ENCODE measurements at regions not wholly inside any gene's neighbourhood (a gene's known extent, or its start where the extent isn't known, plus 50 kb on each side); places are given as distances from the start of the nearest gene placed in this dataset.

DNA sequence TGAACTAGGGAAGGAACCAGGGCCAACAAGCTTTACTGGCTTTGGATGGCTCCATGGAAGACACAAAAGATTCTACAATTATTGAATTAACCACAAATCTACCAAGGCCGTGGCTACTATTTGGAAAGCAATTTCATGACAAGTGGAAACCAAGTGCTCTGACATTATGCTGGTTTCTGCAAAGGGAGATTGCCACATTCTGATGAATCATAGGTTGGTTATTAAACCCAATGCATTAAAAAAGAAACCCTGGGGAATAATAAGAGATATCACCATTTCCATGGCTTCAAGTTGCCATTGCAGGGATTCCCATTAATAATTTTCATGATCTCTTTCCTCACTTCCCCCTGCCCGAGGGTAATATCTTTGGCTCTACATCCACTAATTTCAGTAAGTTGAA lies 359.2 kb upstream of the NCAM2 start:
- Histone ChIP-seq H3K27me3 (no peaks in the 10 kb centered on the region), H3K36me3 (no peaks in the 10 kb centered on the region), H3K4me3 (no peak overlapping the region), H3K9me3 (no peaks in the 10 kb centered on the region), H3K27ac (no peak overlapping the region), H3K4me1 (no peaks in the 10 kb centered on the region)
- 75% methylated on average over 2 of the region's 2 CpGs for WGBS
- DNase-seq (ENCODE audit: low spot score in 2 of 2), result no peak
- TF ChIP-seq, protein P1, sequence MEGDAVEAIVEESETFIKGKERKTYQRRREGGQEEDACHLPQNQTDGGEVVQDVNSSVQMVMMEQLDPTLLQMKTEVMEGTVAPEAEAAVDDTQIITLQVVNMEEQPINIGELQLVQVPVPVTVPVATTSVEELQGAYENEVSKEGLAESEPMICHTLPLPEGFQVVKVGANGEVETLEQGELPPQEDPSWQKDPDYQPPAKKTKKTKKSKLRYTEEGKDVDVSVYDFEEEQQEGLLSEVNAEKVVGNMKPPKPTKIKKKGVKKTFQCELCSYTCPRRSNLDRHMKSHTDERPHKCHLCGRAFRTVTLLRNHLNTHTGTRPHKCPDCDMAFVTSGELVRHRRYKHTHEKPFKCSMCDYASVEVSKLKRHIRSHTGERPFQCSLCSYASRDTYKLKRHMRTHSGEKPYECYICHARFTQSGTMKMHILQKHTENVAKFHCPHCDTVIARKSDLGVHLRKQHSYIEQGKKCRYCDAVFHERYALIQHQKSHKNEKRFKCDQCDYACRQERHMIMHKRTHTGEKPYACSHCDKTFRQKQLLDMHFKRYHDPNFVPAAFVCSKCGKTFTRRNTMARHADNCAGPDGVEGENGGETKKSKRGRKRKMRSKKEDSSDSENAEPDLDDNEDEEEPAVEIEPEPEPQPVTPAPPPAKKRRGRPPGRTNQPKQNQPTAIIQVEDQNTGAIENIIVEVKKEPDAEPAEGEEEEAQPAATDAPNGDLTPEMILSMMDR (IDR thresholded peaks at IDR 0.05), result no peak
- TF ChIP-seq EP300 (IDR thresholded peaks at IDR 0.05), result no peak
- TF ChIP-seq POLR2AphosphoS5 (IDR thresholded peaks at IDR 0.05), result no peak
- TF ChIP-seq POLR2A (IDR thresholded peaks at IDR 0.05), result no peak

DNA sequence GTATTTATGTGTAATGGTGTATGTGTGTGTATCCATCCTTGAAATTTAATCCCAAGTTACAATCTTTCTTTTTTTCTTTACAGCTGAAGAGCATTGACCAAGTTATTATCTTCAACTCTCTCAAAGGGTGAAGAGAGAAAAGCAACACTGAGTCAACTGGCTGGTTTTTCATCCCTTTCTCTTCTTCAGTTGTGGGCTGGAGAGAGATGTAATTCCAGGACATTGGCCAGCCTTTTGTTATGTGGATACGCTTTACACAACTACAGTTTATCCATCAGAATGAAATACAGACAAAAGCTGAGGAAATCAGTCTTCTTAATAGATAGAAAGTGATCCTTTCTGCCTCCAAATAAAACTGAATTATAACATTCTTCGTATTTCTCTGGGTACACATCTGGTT lies 357.0 kb upstream of the NCAM2 start:
- WGBS, result 79% methylated on average over 2 of the region's 2 CpGs
- no peaks in the 10 kb centered on the region for H3K4me1 ChIP-seq
- no peak overlapping the region for H3K4me3 ChIP-seq
- TF ChIP-seq EP300 (IDR thresholded peaks at IDR 0.05) (no peak), POLR2A (IDR thresholded peaks at IDR 0.05) (no peak), POLR2AphosphoS5 (IDR thresholded peaks at IDR 0.05) (no peak)
- TF ChIP-seq, protein P1 (IDR thresholded peaks at IDR 0.05), result no peak
- no peaks in the 10 kb centered on the region for H3K9me3 ChIP-seq
- no peaks in the 10 kb centered on the region for H3K27me3 ChIP-seq
- no peak overlapping the region for H3K27ac ChIP-seq
- DNase-seq (ENCODE audit: low spot score in 2 of 2), result no peak
- no peaks in the 10 kb centered on the region for H3K36me3 ChIP-seq

DNA sequence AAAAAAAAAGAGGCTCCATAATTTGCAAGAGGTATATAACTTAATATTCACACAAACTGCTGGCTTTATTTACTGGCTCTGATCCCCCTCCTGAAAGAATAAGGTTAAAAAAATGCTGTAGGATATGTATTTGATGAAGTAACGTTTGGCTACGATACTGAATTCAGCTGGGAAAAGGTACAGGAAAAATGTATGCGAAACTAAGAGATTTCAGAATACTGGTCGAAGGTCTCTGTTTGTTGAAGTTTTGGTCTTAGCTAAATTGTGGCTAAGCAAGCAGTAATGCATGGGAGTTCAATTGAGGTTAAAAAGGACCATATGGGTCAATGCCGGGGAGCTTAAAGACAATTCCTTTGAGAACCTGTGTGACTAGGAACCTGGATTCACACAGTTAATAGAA lies 355.5 kb upstream of the NCAM2 start:
- Histone ChIP-seq H3K27ac (no peak overlapping the region), H3K4me1 (no peaks in the 10 kb centered on the region), H3K4me3 (no peak overlapping the region), H3K36me3 (no peaks in the 10 kb centered on the region), H3K9me3 (no peaks in the 10 kb centered on the region), H3K27me3 (no peaks in the 10 kb centered on the region)
- DNase-seq (ENCODE audit: low spot score in 2 of 2), result no peak
- WGBS, result 90% methylated on average over 5 of the region's 5 CpGs
- no peak for TF ChIP-seq EP300 (IDR thresholded peaks at IDR 0.05)
- TF ChIP-seq POLR2A (IDR thresholded peaks at IDR 0.05), result no peak
- TF ChIP-seq POLR2AphosphoS5 (IDR thresholded peaks at IDR 0.05), result no peak
- TF ChIP-seq, protein P1 (IDR thresholded peaks at IDR 0.05), result no peak

DNA sequence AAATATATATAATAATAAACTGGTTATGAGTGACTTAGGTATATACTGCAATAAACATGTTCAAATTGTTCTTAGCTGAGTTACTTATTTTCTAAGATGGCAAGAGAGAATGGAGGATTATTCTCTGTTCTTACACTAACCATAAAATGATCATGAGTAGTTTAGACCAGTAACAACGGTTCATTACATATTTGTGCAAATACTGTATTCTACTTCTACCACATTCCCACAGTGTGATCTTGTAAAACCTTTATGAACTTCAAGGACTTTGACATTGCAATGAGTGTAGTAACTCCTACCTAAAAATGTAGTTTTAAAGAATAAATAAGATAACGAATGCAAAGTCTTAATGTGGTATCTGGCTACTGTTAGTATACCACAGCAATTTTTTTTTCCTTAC lies 353.7 kb upstream of the NCAM2 start:
- Histone ChIP-seq H3K4me3 (no peak overlapping the region), H3K36me3 (no peaks in the 10 kb centered on the region), H3K4me1 (no peaks in the 10 kb centered on the region), H3K27me3 (no peaks in the 10 kb centered on the region), H3K27ac (no peak overlapping the region), H3K9me3 (no peaks in the 10 kb centered on the region)
- TF ChIP-seq EP300 (IDR thresholded peaks at IDR 0.05) (no peak), POLR2AphosphoS5 (IDR thresholded peaks at IDR 0.05) (no peak), POLR2A (IDR thresholded peaks at IDR 0.05) (no peak)
- TF ChIP-seq, protein P1 (IDR thresholded peaks at IDR 0.05), result no peak
- 83% methylated on average over 2 of the region's 2 CpGs for WGBS
- no peak for DNase-seq (ENCODE audit: low spot score in 2 of 2)

DNA sequence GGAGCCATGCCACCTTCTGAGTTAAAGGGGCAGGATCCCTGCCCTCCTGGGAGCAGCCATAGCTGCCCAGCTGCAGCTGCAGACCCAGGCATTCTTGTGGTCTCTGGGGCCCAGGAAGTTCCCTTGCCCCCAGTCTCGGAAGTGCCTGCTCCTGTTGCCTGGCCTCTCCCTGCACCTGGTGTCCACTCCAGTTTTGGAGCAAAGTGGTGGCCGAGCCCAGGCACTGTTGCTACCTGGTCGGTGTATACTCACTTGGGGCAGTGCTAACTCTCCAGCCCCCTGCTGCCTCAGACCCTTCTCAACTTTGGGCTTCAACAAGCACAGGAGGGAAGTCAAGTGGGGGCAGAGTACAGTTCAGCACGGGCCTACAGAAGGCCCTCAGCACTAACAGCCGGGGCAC lies 352.9 kb upstream of the NCAM2 start:
- no peak overlapping the region for H3K27ac ChIP-seq
- WGBS, result 94% methylated on average over 4 of the region's 5 CpGs
- TF ChIP-seq POLR2A (IDR thresholded peaks at IDR 0.05), result no peak
- TF ChIP-seq, protein P1 (IDR thresholded peaks at IDR 0.05), result no peak
- no peak for TF ChIP-seq POLR2AphosphoS5 (IDR thresholded peaks at IDR 0.05)
- no peaks in the 10 kb centered on the region for H3K27me3 ChIP-seq
- no peaks in the 10 kb centered on the region for H3K9me3 ChIP-seq
- H3K4me3 ChIP-seq, result no peak overlapping the region
- no peaks in the 10 kb centered on the region for H3K36me3 ChIP-seq
- no peaks in the 10 kb centered on the region for H3K4me1 ChIP-seq
- no peak for DNase-seq (ENCODE audit: low spot score in 2 of 2)
